ENCODE measurements at regions not wholly inside any gene's neighbourhood (a gene's known extent, or its start where the extent isn't known, plus 50 kb on each side); places are given as distances from the start of the nearest gene placed in this dataset.
"Not testable (repeated sequence)": the region's sequence is repeated elsewhere in the genome, so short reads cannot be mapped to it uniquely, and the experiment has no call there.

DNA sequence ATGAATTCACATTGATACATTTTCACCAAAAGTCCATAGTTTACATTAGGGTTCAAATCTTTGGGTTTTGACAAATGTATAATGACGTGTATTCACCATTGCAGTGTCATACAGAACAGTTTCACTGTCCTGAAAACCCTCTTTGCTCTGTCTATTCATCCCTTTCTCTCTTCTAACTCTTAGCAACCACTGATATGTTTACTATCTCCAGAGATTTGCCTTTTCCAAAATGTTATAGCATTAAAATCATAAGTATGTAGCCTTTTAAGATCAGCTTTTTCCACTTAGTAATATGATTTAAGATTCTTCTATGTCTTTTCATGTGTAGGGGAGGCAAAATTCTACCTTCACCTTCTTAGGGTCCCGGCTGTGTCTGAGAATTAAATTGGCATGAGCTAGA lies 203.8 kb downstream of the TPRG1 start:
- no peak for DNase-seq

DNA sequence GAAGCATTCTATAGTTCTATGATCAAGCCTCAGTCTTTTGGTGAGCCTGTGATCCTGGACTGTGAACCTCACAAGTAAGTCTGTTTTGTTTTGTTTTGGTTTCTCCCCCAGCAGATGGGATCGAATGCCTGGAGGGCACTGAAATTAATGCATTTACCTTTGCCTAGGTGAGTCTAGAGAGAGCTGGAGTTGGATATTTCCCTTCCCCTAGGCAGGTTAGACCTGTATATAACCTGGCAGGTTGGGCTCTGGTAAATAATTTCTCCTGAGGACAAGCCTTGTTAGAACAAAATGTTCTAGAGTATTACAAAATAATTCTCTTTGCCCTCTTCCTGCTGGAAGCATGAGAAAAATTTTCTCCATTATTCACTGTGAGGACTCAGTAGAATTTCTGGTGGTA lies 211.9 kb downstream of the TPRG1 start:
- no peak for DNase-seq

GRCh38 chr3:189385880-189386279 lies 214.1 kb downstream of the TPRG1 start:
- not testable (repeated sequence) for DNase-seq

GRCh38 chr3:189386739-189387138 lies 215.0 kb downstream of the TPRG1 start:
- no peak for DNase-seq

GRCh38 chr3:189389346-189389745 lies 217.6 kb downstream of the TPRG1 start:
- no peak for DNase-seq

DNA sequence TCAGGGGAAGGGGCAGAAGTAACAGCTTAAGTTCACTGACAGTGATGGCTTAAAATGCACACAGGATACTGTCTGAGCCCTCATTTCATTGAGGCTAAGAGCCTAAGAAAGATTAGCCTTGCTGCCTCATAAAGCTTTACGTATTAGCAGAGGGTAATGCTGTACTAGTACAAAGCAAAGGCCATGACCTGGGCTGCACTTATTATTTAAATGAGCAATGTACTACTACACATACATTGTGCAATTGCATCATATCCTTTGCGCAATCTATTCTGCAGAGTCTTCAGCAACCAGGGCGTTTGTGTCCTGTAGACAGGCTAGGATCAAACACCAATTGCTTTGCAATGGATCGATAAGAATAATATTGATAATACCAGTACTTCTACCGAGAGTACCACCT lies 221.8 kb downstream of the TPRG1 start:
- no peak for DNase-seq

DNA sequence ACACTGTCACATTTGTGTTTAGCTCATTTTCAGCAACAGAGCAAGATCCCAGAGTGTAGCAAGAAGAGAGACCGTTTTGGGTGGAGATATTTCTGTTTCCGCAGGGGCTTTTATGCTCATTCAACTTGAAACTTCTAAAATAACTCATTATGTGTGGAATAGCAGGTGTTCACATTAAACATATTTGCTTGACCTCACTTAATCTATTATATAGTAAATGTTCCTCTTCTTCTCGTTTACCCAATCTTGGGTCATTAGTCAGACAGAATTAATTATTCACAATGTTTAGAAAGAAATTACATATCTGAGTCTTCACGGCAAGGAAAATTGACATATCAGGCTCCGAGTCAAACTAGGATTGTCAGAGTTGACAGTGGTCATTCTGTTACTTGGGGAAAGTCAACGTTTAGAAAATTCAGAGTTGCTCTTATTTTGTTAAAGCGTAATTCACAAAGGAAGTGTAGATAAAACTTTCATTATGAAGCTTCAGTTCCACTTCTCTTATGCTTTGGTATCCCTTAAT lies 222.9 kb downstream of the TPRG1 start:
- no peak for DNase-seq

- no peak for DNase-seq
These were observed 224.1 kb downstream of the TPRG1 start for GRCh38 chr3:189395825-189396224.

DNA sequence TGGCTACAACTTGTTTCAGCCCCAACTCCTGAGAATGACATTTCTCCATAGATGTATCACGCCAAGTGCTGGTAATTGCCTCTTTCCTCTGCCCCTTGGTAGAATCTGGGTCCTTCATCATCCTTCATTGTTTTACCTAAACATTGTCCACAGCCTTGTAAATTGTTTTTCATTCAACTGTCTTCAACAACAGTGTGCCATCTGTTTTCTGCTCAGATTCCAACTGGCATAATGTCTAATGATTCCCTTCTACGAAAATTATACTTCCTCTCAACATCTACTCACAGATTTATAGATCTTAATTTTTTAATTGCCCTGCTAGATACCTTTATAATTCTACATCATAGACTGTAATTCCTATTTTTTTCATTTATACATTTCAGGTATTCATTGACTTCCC lies 226.9 kb downstream of the TPRG1 start:
- no peak for DNase-seq

- DNase-seq: no peak
These were observed 229.4 kb downstream of the TPRG1 start for GRCh38 chr3:189401196-189401595.

- DNase-seq: no peak
These were observed 228.0 kb upstream of the TP63 start for GRCh38 chr3:189403194-189403593.

DNA sequence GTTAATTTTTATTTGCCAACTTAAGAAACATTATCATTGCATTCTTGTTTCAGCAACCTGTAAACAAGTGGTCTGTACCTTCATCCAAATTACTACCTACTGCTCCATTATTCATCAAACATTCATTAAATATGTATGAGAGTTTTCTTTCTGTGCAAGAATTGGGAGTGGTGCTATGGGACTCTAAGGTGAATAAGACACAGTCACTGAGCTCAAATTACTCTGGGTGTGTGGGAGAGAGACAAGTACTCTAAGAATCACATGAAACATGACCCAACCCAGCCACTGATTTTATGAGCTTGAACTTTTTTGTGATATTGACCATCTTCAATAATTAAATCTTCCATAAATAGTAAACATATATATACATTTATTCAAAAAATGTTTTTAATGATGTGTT lies 227.2 kb upstream of the TP63 start:
- no peak for DNase-seq

DNA sequence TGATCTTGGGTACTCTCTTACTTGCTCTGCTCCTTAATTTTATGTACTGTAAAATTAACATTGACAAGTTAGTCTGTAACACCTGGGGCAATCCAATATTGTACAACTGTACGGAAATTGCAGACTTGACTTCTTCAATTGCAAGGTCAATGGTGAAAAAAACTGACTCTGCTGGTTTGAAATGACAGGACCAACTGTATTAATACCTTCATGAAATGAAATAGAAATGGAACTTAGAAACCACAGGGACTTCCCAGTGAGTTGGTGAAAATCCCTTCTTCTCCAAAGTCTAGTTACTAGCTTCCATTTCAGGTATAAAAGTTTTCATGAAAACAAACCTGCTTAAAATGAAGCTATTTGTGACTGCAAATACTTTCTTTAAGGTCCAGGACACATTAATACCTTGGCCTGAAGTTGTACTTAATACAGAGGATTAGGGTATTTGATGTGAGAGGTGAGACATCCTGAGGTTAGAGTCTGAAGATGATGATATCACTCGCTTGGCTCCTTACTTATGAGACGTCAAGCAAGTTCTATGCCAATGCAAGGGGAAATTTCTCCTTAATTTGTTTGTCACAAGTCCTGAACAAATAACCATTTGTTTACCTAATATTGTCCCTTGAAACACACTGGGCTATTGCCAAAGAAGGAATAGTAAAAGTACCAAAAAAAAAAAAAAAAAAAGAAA lies 226.2 kb upstream of the TP63 start:
- DNase-seq: no peak

DNA sequence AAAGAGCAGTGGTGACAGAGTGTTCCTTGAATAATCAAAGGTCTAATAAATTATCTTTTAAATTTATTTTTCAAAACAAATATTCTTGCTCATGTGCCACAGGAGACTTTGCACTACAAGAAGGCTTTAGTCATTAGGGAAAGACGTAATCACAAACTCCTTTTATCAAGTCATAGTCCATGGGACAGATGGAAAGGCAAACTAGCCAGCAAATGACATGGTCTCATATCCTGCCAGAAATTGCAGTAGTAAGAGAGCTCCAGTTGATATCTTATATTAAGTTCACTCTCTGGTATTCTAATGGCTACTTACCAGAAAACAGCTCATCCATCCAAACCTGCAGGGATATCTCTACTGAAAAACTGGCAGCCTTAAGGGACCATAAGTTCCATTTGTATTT lies 225.0 kb upstream of the TP63 start:
- no peak for DNase-seq

- no peak for DNase-seq
These were observed 220.7 kb upstream of the TP63 start for GRCh38 chr3:189410522-189410921.

DNA sequence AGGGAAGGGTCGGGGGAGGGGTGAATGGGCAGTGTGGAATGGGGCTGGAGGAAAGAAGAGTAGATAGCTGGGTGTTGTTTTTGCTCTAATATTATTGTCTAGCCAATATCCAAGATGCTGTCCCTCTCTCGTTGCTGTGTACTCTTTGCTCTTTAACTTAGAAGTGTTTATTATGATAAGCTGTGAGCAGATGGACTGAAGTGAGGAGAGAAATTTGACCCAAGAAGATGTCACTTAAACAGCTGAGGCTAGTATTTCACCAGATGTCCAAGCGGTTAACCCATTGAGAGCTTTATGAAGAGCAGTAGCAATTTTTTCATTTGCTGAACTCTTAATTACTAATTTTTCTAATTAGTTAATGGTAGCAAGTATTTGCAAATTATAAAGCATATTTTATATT lies 212.2 kb upstream of the TP63 start:
- DNase-seq: peak; percentile 83

GRCh38 chr3:189419683-189420082 lies 211.5 kb upstream of the TP63 start:
- DNase-seq: no peak

DNA sequence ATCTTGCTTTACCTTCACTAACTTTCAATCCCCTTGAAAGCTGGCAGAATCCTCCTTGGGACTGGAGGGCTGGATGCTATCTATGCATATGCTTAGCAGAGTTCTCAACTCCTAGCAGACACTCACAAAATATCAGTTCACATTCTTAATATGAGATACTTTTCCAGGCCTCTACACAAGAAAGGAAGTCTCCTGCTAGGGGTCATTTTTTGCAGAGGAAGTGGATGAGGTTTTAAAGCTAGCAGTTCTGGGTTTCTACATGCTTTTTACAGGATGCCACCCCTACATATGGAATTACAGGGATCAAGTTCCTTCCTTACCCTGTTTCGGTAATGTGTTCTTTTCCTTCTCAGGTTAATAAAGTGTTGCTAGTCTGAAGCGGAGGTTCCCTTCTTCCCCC lies 206.3 kb upstream of the TP63 start:
- no peak for DNase-seq

DNA sequence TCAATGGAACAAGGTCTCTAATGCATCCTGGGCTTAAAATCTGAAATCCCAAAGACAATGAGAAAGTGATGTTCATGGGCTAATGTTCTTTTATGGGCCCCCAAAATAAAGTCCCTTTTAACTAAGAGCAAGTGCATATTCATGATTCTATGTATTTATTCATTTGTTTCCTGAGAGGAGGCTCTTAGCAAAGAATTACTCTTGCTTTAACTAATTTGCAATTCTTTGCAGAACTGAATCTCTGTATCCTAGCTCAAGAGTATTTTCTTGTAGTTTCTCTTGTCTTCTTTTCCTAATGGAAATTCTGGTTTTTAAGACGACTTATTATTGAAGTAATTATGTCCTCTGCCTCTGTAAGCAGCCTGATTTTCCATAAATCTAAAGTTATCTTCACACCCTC lies 202.2 kb upstream of the TP63 start:
- no peak for DNase-seq

GRCh38 chr3:189430166-189430565 lies 201.0 kb upstream of the TP63 start:
- DNase-seq: no peak

DNA sequence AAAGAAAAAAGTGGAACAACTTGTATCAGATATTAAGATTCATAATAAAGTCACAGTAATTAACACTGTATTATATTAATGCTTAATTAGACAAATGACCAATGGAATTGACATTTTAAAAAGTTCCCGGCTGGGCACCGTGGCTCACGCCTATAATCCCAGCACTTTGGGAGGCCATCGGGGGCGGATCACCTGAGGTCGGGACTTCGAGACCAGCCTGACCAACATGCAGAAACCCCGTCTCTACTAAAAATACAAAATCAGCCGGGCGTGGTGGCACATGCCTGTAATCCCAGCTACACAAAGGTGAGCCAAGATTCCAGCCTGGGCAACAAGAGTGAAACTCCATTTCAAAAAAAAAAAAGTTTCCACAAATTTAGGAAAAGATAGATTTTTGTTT lies 188.9 kb upstream of the TP63 start:
- not testable (repeated sequence) for DNase-seq

DNA sequence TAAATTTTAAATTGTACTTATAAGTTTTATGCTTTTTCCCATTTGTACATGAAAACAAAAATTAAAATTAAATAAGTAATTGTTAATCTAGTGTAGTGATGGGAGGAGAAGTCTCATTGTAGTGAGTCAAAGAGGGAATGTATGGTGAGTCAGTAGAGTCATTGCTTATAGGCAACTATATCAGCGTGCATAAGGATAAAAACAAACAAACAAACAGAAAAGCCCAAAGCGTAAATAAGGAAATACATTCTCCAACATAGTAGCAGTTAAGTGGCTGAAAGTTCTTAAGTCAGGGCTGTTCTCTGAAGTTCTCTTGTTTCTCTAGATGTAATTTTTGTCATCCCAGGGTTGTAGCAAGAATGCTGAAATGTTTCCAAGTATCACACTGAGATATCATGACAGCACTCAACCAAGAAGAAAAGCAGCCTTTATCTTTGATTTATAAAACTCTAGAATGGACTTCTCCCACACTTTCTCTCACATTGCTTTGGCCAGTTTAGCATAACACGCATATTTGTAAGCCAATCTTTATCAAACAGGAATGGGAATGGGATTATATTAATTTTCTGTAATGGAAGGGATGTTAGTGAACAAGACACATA lies 184.1 kb upstream of the TP63 start:
- DNase-seq: no peak

DNA sequence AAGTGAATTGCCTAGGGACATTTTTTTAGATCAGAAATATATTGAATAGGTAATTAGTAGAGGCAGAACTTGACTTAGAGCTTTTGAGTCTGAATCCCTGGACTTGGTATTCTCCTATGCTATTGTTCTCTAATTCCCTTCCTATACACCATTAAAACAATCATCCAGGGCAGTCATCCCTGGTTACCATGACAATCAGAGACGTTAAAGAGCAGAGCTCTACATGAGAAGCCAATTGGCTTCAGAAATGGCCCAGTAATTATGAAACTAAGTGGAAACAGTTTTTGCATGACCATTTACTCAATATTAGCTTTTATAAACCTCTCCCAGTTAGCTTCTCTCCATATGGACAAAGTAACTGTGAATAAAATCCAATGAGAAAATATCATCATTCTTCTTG lies 182.1 kb upstream of the TP63 start:
- DNase-seq: no peak

GRCh38 chr3:189455009-189455408 lies 176.2 kb upstream of the TP63 start:
- no peak for DNase-seq
